ENCODE measurements at regions not wholly inside any gene's neighbourhood (a gene's known extent, or its start where the extent isn't known, plus 50 kb on each side); places are given as distances from the start of the nearest gene placed in this dataset.

- Histone ChIP-seq H3K27ac (ENCODE audit: low read depth in 2 of 2, low read length in 1 of 2) (no peak overlapping the region), H3K4me3 (ENCODE audit: low read depth in 1 of 2, low read length in 2 of 2) (no peak overlapping the region), H3K4me1 (ENCODE audit: control insufficient read depth in 2 of 2, insufficient read depth in 2 of 2, low read length in 1 of 2) (no peaks in the 10 kb centered on the region), H3K27me3 (ENCODE audit: control insufficient read depth in 1 of 2, insufficient read depth in 2 of 2, low read length in 2 of 2) (no peaks in the 10 kb centered on the region), H3K36me3 (ENCODE audit: control insufficient read depth in 2 of 2, insufficient read depth in 2 of 2, low read length in 1 of 2) (no peaks in the 10 kb centered on the region), H3K9me3 (ENCODE audit: control insufficient read depth in 2 of 2, insufficient read depth in 1 of 2, low read depth in 1 of 2, low read length in 1 of 2) (no peaks in the 10 kb centered on the region)
- WGBS, 2 donors = 59 to 75% methylated on average over 3 of the region's 3 CpGs
These were observed 196.9 kb downstream of the C1D start for GRCh38 chr2:67865917-67866316.

GRCh38 chr2:67867735-67868134 lies 195.1 kb downstream of the C1D start:
- Histone ChIP-seq H3K27ac (ENCODE audit: low read depth in 2 of 2, low read length in 1 of 2) (no peak overlapping the region), H3K36me3 (ENCODE audit: control insufficient read depth in 2 of 2, insufficient read depth in 2 of 2, low read length in 1 of 2) (no peaks in the 10 kb centered on the region), H3K4me1 (ENCODE audit: control insufficient read depth in 2 of 2, insufficient read depth in 2 of 2, low read length in 1 of 2) (no peaks in the 10 kb centered on the region), H3K4me3 (ENCODE audit: low read depth in 1 of 2, low read length in 2 of 2) (no peak overlapping the region), H3K9me3 (ENCODE audit: control insufficient read depth in 2 of 2, insufficient read depth in 1 of 2, low read depth in 1 of 2, low read length in 1 of 2) (no peaks in the 10 kb centered on the region), H3K27me3 (ENCODE audit: control insufficient read depth in 1 of 2, insufficient read depth in 2 of 2, low read length in 2 of 2) (peaks cover 0 to 1% of the 10 kb centered on the region in 2 donors)
- WGBS, 2 donors = 48 to 69% methylated on average over 5 of the region's 5 CpGs

DNA sequence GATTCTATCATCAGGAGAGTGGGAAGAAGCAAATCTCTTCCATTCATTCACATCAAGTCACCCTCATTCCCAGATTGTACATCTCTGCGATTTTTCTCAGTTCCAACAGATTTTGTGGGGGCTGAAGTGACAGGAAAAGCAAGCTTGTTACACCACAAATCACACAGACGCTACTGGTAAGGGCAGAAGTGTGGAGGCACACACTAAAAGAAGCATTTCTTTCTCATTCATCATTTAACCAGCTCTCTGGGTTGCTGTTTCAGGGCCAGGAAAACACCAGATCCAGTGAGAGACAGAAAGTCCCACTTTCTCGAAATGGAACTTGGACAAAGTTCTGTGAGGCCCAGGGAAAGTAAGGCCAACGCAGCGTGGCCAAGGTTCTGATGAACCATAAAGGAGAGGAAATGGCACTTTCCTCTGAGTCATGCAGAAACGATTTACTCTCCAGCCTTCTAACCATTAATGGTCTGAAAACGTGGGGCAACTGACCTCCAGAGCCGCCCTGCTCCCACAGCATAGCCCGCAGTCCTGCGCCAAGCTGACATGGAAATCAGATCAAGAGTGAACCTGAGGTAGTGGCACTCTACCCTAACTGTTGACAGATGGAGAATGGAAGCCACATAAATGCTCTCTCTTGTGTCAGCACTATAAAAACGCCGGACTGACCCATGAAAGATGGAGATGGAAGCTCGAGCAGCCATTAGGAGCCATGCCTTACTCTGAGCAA lies 191.0 kb downstream of the C1D start:
- Histone ChIP-seq H3K27ac (ENCODE audit: low read depth in 2 of 2, low read length in 1 of 2) (no peak overlapping the region), H3K27me3 (ENCODE audit: control insufficient read depth in 1 of 2, insufficient read depth in 2 of 2, low read length in 2 of 2) (peaks cover 0 to 3% of the 10 kb centered on the region in 2 donors), H3K4me3 (ENCODE audit: low read depth in 1 of 2, low read length in 2 of 2) (no peak overlapping the region), H3K4me1 (ENCODE audit: control insufficient read depth in 2 of 2, insufficient read depth in 2 of 2, low read length in 1 of 2) (no peaks in the 10 kb centered on the region), H3K36me3 (ENCODE audit: control insufficient read depth in 2 of 2, insufficient read depth in 2 of 2, low read length in 1 of 2) (no peaks in the 10 kb centered on the region), H3K9me3 (ENCODE audit: control insufficient read depth in 2 of 2, insufficient read depth in 1 of 2, low read depth in 1 of 2, low read length in 1 of 2) (no peaks in the 10 kb centered on the region)
- 70 to 73% methylated on average over 13 of the region's 13 CpGs for whole genome bisulfite sequencing, 2 donors

DNA sequence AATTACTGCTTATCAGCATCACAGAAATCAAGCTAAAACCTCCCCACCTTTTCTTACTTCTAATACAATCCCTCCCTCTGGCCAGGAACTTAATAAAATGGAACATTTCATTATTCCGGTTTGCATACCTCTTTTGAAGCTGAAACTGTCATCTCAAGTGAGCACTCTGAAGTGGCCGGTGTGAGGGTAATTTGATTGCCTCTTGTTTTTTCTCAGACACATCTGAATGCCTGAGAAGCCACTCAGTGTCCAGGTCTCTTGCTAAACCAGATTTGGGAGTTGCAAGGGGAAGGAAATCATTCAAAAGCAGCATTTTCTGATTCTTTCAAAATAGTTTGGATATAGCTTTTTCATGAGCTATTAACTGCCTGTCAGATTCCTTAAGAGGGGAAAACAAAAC lies 190.3 kb downstream of the C1D start:
- WGBS, 2 donors = 88 to 93% methylated on average over 2 of the region's 2 CpGs
- Histone ChIP-seq H3K27ac (ENCODE audit: low read depth in 2 of 2, low read length in 1 of 2) (no peak overlapping the region), H3K27me3 (ENCODE audit: control insufficient read depth in 1 of 2, insufficient read depth in 2 of 2, low read length in 2 of 2) (peaks cover 0 to 3% of the 10 kb centered on the region in 2 donors), H3K4me3 (ENCODE audit: low read depth in 1 of 2, low read length in 2 of 2) (no peak overlapping the region), H3K36me3 (ENCODE audit: control insufficient read depth in 2 of 2, insufficient read depth in 2 of 2, low read length in 1 of 2) (no peaks in the 10 kb centered on the region), H3K4me1 (ENCODE audit: control insufficient read depth in 2 of 2, insufficient read depth in 2 of 2, low read length in 1 of 2) (no peaks in the 10 kb centered on the region), H3K9me3 (ENCODE audit: control insufficient read depth in 2 of 2, insufficient read depth in 1 of 2, low read depth in 1 of 2, low read length in 1 of 2) (no peaks in the 10 kb centered on the region)

- H3K9me3 ChIP-seq (ENCODE audit: control insufficient read depth in 2 of 2, insufficient read depth in 1 of 2, low read depth in 1 of 2, low read length in 1 of 2) = no peaks in the 10 kb centered on the region
These were observed 188.9 kb downstream of the C1D start for GRCh38 chr2:67873916-67874315.

DNA sequence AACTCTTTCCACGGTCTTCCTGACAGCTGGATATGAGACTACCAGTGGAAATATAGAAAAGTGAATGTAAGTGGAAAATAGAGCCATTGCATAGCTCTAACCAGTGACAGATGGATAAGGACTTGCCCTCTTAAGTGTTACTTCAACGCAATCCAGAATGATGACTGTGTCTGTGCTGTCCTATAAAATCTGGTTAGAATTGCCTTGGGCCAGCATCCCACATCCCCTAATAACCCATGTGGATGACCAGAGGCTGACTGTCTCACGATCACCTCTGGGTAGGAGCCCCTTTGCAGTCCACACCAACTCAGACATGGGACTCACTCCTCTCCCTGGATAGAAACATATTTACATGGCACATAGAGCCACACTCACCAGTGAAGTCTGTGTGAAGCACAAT lies 186.6 kb downstream of the C1D start:
- H3K36me3 ChIP-seq (ENCODE audit: control insufficient read depth in 2 of 2, insufficient read depth in 2 of 2, low read length in 1 of 2) = no peaks in the 10 kb centered on the region
- no peak overlapping the region for H3K27ac ChIP-seq (ENCODE audit: low read depth in 2 of 2, low read length in 1 of 2)
- peaks cover 0 to 3% of the 10 kb centered on the region in 2 donors for H3K4me1 ChIP-seq (ENCODE audit: control insufficient read depth in 2 of 2, insufficient read depth in 2 of 2, low read length in 1 of 2)
- H3K27me3 ChIP-seq (ENCODE audit: control insufficient read depth in 1 of 2, insufficient read depth in 2 of 2, low read length in 2 of 2) = peaks cover 0 to 3% of the 10 kb centered on the region in 2 donors
- H3K4me3 ChIP-seq (ENCODE audit: low read depth in 1 of 2, low read length in 2 of 2) = no peak overlapping the region
- WGBS, 2 donors = 80 to 90% methylated on average over 3 of the region's 3 CpGs
- H3K9me3 ChIP-seq (ENCODE audit: control insufficient read depth in 2 of 2, insufficient read depth in 1 of 2, low read depth in 1 of 2, low read length in 1 of 2) = no peaks in the 10 kb centered on the region

More at GRCh38 chr2:67873916-67874315, 188.9 kb downstream of the C1D start:
- 83 to 90% methylated on average over 3 of the region's 3 CpGs for WGBS, 2 donors
- no peaks in the 10 kb centered on the region for H3K36me3 ChIP-seq (ENCODE audit: control insufficient read depth in 2 of 2, insufficient read depth in 2 of 2, low read length in 1 of 2)
- no peak overlapping the region for H3K27ac ChIP-seq (ENCODE audit: low read depth in 2 of 2, low read length in 1 of 2)
- H3K4me3 ChIP-seq (ENCODE audit: low read depth in 1 of 2, low read length in 2 of 2) = no peak overlapping the region
- H3K4me1 ChIP-seq (ENCODE audit: control insufficient read depth in 2 of 2, insufficient read depth in 2 of 2, low read length in 1 of 2) = no peaks in the 10 kb centered on the region
- peaks cover 0 to 3% of the 10 kb centered on the region in 2 donors for H3K27me3 ChIP-seq (ENCODE audit: control insufficient read depth in 1 of 2, insufficient read depth in 2 of 2, low read length in 2 of 2)

DNA sequence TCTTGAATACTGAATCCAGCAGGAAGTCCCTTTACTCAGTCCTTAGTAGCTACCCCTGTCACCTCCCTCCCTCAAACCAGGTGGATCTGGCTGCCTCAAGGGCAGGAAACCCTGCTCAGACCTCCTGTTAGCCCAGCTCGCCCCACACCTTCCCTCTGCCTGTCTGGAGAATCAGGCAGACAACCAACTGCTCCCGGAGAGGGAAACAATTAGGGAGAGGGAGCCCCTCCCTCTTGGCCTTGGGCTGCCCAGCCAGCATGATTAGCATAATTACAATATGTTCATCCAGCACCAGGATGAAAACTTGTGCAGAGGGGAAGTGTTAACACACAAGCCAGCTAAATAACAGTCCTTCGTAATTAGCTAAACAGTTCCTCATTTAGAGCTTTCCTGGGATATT lies 185.5 kb downstream of the C1D start:
- H3K4me1 ChIP-seq (ENCODE audit: control insufficient read depth in 2 of 2, insufficient read depth in 2 of 2, low read length in 1 of 2) = peaks cover 0 to 3% of the 10 kb centered on the region in 2 donors
- H3K4me3 ChIP-seq (ENCODE audit: low read depth in 1 of 2, low read length in 2 of 2) = no peak overlapping the region
- peaks cover 0 to 3% of the 10 kb centered on the region in 2 donors for H3K27me3 ChIP-seq (ENCODE audit: control insufficient read depth in 1 of 2, insufficient read depth in 2 of 2, low read length in 2 of 2)
- no peaks in the 10 kb centered on the region for H3K9me3 ChIP-seq (ENCODE audit: control insufficient read depth in 2 of 2, insufficient read depth in 1 of 2, low read depth in 1 of 2, low read length in 1 of 2)
- no peak overlapping the region for H3K27ac ChIP-seq (ENCODE audit: low read depth in 2 of 2, low read length in 1 of 2)
- H3K36me3 ChIP-seq (ENCODE audit: control insufficient read depth in 2 of 2, insufficient read depth in 2 of 2, low read length in 1 of 2) = no peaks in the 10 kb centered on the region
- WGBS, 2 donors = 46 to 47% methylated on average over 3 of the region's 3 CpGs

- no peaks in the 10 kb centered on the region for H3K36me3 ChIP-seq (ENCODE audit: control insufficient read depth in 2 of 2, insufficient read depth in 2 of 2, low read length in 1 of 2)
- 38 to 41% methylated on average over 1 of the region's 1 CpG for WGBS, 2 donors
- H3K9me3 ChIP-seq (ENCODE audit: control insufficient read depth in 2 of 2, insufficient read depth in 1 of 2, low read depth in 1 of 2, low read length in 1 of 2) = no peaks in the 10 kb centered on the region
- no peak overlapping the region for H3K4me3 ChIP-seq (ENCODE audit: low read depth in 1 of 2, low read length in 2 of 2)
- H3K4me1 ChIP-seq (ENCODE audit: control insufficient read depth in 2 of 2, insufficient read depth in 2 of 2, low read length in 1 of 2) = peaks cover 0 to 3% of the 10 kb centered on the region in 2 donors
- no peaks in the 10 kb centered on the region for H3K27me3 ChIP-seq (ENCODE audit: control insufficient read depth in 1 of 2, insufficient read depth in 2 of 2, low read length in 2 of 2)
- no peak overlapping the region for H3K27ac ChIP-seq (ENCODE audit: low read depth in 2 of 2, low read length in 1 of 2)
These were observed 184.1 kb downstream of the C1D start for GRCh38 chr2:67878743-67879142.

- Histone ChIP-seq H3K4me3 (ENCODE audit: low read depth in 1 of 2, low read length in 2 of 2) (no peak overlapping the region), H3K9me3 (ENCODE audit: control insufficient read depth in 2 of 2, insufficient read depth in 1 of 2, low read depth in 1 of 2, low read length in 1 of 2) (no peaks in the 10 kb centered on the region), H3K27me3 (ENCODE audit: control insufficient read depth in 1 of 2, insufficient read depth in 2 of 2, low read length in 2 of 2) (no peaks in the 10 kb centered on the region), H3K36me3 (ENCODE audit: control insufficient read depth in 2 of 2, insufficient read depth in 2 of 2, low read length in 1 of 2) (no peaks in the 10 kb centered on the region), H3K4me1 (ENCODE audit: control insufficient read depth in 2 of 2, insufficient read depth in 2 of 2, low read length in 1 of 2) (peaks cover 0 to 3% of the 10 kb centered on the region in 2 donors), H3K27ac (ENCODE audit: low read depth in 2 of 2, low read length in 1 of 2) (no peak overlapping the region)
- WGBS, 2 donors = 45 to 62% methylated on average over 4 of the region's 4 CpGs
These were observed 183.1 kb downstream of the C1D start for GRCh38 chr2:67879586-67880290.

Measured in esophagus (tissue), 2 donors.